ENCODE measurements at regions not wholly inside any gene's neighbourhood (a gene's known extent, or its start where the extent isn't known, plus 50 kb on each side); places are given as distances from the start of the nearest gene placed in this dataset.

DNA sequence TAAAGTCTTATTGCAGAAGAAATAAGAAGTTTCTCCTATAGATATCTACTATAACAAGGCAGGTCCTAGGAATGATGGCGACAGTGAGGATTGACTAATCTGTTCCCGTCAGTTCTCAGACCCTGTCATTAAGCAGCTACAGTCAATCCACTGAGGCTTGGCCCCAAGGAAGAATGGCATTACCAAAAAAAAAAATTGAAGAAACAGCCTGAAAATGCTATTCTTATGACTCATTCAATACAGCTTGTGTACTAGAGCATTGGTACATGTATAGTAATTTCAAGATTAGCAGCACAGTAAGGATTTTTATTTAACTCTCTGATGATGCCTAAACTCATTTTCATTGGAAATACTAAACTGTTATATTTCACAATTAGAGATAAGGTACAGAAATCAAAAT lies 1096.1 kb upstream of the NXPH2 start:
- TF ChIP-seq EZH2phosphoT487 (IDR thresholded peaks at IDR 0.05; ENCODE audit: borderline replicate concordance, low read length) (no peak), EZH2 (IDR thresholded peaks at IDR 0.05; ENCODE audit: low read length, unreplicated experiment) (no peak)
- TF ChIP-seq, protein P1, sequence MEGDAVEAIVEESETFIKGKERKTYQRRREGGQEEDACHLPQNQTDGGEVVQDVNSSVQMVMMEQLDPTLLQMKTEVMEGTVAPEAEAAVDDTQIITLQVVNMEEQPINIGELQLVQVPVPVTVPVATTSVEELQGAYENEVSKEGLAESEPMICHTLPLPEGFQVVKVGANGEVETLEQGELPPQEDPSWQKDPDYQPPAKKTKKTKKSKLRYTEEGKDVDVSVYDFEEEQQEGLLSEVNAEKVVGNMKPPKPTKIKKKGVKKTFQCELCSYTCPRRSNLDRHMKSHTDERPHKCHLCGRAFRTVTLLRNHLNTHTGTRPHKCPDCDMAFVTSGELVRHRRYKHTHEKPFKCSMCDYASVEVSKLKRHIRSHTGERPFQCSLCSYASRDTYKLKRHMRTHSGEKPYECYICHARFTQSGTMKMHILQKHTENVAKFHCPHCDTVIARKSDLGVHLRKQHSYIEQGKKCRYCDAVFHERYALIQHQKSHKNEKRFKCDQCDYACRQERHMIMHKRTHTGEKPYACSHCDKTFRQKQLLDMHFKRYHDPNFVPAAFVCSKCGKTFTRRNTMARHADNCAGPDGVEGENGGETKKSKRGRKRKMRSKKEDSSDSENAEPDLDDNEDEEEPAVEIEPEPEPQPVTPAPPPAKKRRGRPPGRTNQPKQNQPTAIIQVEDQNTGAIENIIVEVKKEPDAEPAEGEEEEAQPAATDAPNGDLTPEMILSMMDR (conservative IDR thresholded peaks at IDR 0.05; ENCODE audit: low read depth, low read length) = no peak
